ENCODE measurements at regions not wholly inside any gene's neighbourhood (a gene's known extent, or its start where the extent isn't known, plus 50 kb on each side); places are given as distances from the start of the nearest gene placed in this dataset.

DNA sequence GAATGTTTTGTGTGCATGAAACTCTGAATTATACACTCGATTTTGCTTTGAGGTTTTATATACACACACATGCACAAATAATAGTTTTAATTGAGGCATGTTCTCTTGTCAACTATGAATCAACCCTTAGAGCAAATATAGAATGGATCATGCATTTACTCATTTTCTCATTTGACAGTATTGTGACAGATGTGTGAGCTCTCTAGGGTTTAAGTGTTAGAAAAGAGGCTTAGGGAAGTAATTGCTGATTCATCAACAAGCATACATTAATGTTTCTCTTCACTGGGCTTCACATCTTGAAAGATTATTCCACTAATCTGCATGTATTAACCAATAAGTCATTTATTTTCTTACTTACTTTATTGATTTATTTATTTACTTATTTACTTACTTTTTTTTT lies 1356.8 kb upstream of the ACO1 start:
- TF ChIP-seq, protein P1, sequence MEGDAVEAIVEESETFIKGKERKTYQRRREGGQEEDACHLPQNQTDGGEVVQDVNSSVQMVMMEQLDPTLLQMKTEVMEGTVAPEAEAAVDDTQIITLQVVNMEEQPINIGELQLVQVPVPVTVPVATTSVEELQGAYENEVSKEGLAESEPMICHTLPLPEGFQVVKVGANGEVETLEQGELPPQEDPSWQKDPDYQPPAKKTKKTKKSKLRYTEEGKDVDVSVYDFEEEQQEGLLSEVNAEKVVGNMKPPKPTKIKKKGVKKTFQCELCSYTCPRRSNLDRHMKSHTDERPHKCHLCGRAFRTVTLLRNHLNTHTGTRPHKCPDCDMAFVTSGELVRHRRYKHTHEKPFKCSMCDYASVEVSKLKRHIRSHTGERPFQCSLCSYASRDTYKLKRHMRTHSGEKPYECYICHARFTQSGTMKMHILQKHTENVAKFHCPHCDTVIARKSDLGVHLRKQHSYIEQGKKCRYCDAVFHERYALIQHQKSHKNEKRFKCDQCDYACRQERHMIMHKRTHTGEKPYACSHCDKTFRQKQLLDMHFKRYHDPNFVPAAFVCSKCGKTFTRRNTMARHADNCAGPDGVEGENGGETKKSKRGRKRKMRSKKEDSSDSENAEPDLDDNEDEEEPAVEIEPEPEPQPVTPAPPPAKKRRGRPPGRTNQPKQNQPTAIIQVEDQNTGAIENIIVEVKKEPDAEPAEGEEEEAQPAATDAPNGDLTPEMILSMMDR (IDR thresholded peaks at IDR 0.05) = no peak
- TF ChIP-seq POLR2A (IDR thresholded peaks at IDR 0.05) = no peak

Data from thyroid gland (tissue), 4 donors.